OCI-LY7 (cell line): ENCODE measurements at regions not wholly inside any gene's neighbourhood (a gene's known extent, or its start where the extent isn't known, plus 50 kb on each side); places are given as distances from the start of the nearest gene placed in this dataset.

ENCODE experiments used
- BruUV-seq: library from RNA; stranded (reverse); fragments of 400-500 nt; replicated peaks from 2 replicates; lab custom pipeline; 2021; lab: Mats Ljungman, UMichigan
- CTCF ChIA-PET: fragments of 300-600 bp; sonication (Branson Sonifier 250); formaldehyde crosslinking; loops from one replicate; lab custom pipeline; 2022; ENCODE audit warnings: antibody characterized with exemption; ENCODE audit not compliant: unreplicated experiment; lab: Charles Lee
- POLR2A ChIA-PET: fragments of 300-600 bp; sonication (Branson Sonifier 250); formaldehyde crosslinking; loops from one replicate; lab custom pipeline; 2022; ENCODE audit warnings: antibody characterized with exemption; lab: Charles Lee
- DNase-seq: peaks from one replicate; pipeline ENCODE4 v3.0.0-alpha.2; 2015; ENCODE audit warnings: low spot score
- H2AFZ ChIP-seq: fragments of 200-600 bp; sonication (generic), shearing (Covaris generic); 2 replicates; pipeline ENCODE4 v1.6.1; 2014; ENCODE audit warnings: mild to moderate bottlenecking, antibody characterized with exemption, low read length, moderate library complexity
- H3K27ac ChIP-seq: fragments of 200-600 bp; sonication (generic); 2 replicates; pipeline ENCODE4 v1.5.1; 2014; ENCODE audit warnings: mixed run types, low read depth, mild to moderate bottlenecking, moderate library complexity, low read length, inconsistent platforms; ENCODE audit not compliant: poor library complexity, severe bottlenecking
- H3K36me3 ChIP-seq: fragments of 200-600 bp; sonication (generic); 2 replicates; pipeline ENCODE4 v1.6.1; 2014; ENCODE audit warnings: mild to moderate bottlenecking, antibody characterized with exemption, low read length, moderate library complexity, mixed read lengths; ENCODE audit not compliant: insufficient read depth
- H3K4me1 ChIP-seq: fragments of 200-600 bp; sonication (generic); 2 replicates; pipeline ENCODE4 v1.5.1; 2014; ENCODE audit warnings: mild to moderate bottlenecking, low read length; ENCODE audit not compliant: insufficient read depth, poor library complexity, severe bottlenecking
- H3K4me2 ChIP-seq: fragments of 200-600 bp; sonication (generic); 2 replicates; pipeline ENCODE4 v1.6.1; 2014; ENCODE audit warnings: mild to moderate bottlenecking, low read length
- H3K4me3 ChIP-seq: fragments of 200-600 bp; sonication (generic); 2 replicates; pipeline ENCODE4 v1.5.1; 2014; ENCODE audit warnings: mild to moderate bottlenecking, low read depth, low read length; ENCODE audit not compliant: poor library complexity, severe bottlenecking
- H3K79me2 ChIP-seq: fragments of 200-600 bp; sonication (generic); 2 replicates; pipeline ENCODE4 v1.6.1; 2016; ENCODE audit warnings: low read depth, mild to moderate bottlenecking, low read length, moderate library complexity, mixed read lengths; ENCODE audit not compliant: insufficient read depth
- H3K9me2 ChIP-seq: fragments of 200-600 bp; sonication (generic); 2 replicates; pipeline ENCODE4 v1.6.1; 2016; ENCODE audit warnings: mild to moderate bottlenecking, low read length, mixed read lengths; ENCODE audit not compliant: insufficient read depth
- H3K9me3 ChIP-seq: fragments of 200-600 bp; sonication (generic); 2 replicates; pipeline ENCODE4 v1.6.1; 2014; ENCODE audit warnings: mild to moderate bottlenecking, mixed run types, low read length, mixed read lengths
- H4K20me1 ChIP-seq: fragments of 200-600 bp; sonication (generic); 2 replicates; pipeline ENCODE4 v1.6.1; 2014; ENCODE audit warnings: mild to moderate bottlenecking, antibody characterized with exemption, low read length, moderate library complexity, mixed read lengths; ENCODE audit not compliant: insufficient read depth
- CTCF ChIP-seq: fragments of 200-600 bp; sonication (generic); conservative IDR thresholded peaks from 2 replicates; pipeline ENCODE4 v1.5.1; 2014; ENCODE audit warnings: mild to moderate bottlenecking, antibody characterized with exemption, low read length, moderate library complexity, mixed read lengths
- EZH2phosphoT487 ChIP-seq: fragments of 200-600 bp; sonication (generic); IDR thresholded peaks from 2 replicates; pipeline ENCODE4 v1.6.1; 2018; ENCODE audit warnings: low read depth, borderline replicate concordance, mild to moderate bottlenecking, mixed run types, antibody characterized with exemption, low read length, moderate library complexity, mixed read lengths
- intact Hi-C: fragments of 100-400 bp; cut with micrococcal nuclease; formaldehyde crosslinking; loops from one replicate; pipeline ENCODE4 v1.10.0; 2022; ENCODE audit not compliant: unreplicated experiment

- CTCF ChIA-PET = no interaction called here
- no TSS peak for BruUV-seq
- intact Hi-C loops = no loop called here
Measured at GRCh38 chr13:107301724-107302374, 733.9 kb upstream of the ARGLU1 start.

GRCh38 chr13:107299717-107300116 lies 731.8 kb upstream of the ARGLU1 start:
- Histone ChIP-seq H3K4me3 (no peak overlapping the region), H3K4me2 (no peak overlapping the region), H3K27ac (no peak overlapping the region), H3K9me2 (no peaks in the 10 kb centered on the region), H3K9me3 (no peaks in the 10 kb centered on the region), H3K79me2 (no peaks in the 10 kb centered on the region), H2AFZ (no peak overlapping the region), H3K36me3 (no peaks in the 10 kb centered on the region), H4K20me1 (no peaks in the 10 kb centered on the region), H3K4me1 (no peaks in the 10 kb centered on the region)
- TF ChIP-seq EZH2phosphoT487 = no peak
- TF ChIP-seq CTCF = no peak
- ChIA-PET CTCF (no interaction called here), POLR2A (no interaction called here)
- BruUV-seq = no TSS peak
- intact Hi-C loops = no loop called here
- no peak for DNase-seq

More at GRCh38 chr13:107301724-107302374, 733.9 kb upstream of the ARGLU1 start:
- no peak overlapping the region for H3K4me2 ChIP-seq
- no peak for TF ChIP-seq EZH2phosphoT487
- TF ChIP-seq CTCF = peak; percentile 37; the same call in 1 of the 2 replicates
- H3K4me1 ChIP-seq = no peaks in the 10 kb centered on the region
- no peak overlapping the region for H2AFZ ChIP-seq
- H3K9me2 ChIP-seq = no peaks in the 10 kb centered on the region
- POLR2A ChIA-PET = no interaction called here
- no peaks in the 10 kb centered on the region for H3K36me3 ChIP-seq
- H4K20me1 ChIP-seq = no peaks in the 10 kb centered on the region
- DNase-seq = no peak
- no peaks in the 10 kb centered on the region for H3K9me3 ChIP-seq
- no peaks in the 10 kb centered on the region for H3K79me2 ChIP-seq
- H3K4me3 ChIP-seq = no peak overlapping the region
- H3K27ac ChIP-seq = no peak overlapping the region

GRCh38 chr13:107296804-107297203 lies 728.9 kb upstream of the ARGLU1 start:
- no peak overlapping the region for H3K4me3 ChIP-seq
- no TSS peak for BruUV-seq
- no peak overlapping the region for H2AFZ ChIP-seq
- H3K27ac ChIP-seq = no peak overlapping the region
- TF ChIP-seq CTCF (no peak), EZH2phosphoT487 (no peak)
- POLR2A ChIA-PET = no interaction called here
- H3K4me2 ChIP-seq = no peak overlapping the region
- no peaks in the 10 kb centered on the region for H4K20me1 ChIP-seq
- CTCF ChIA-PET = no interaction called here
- no peaks in the 10 kb centered on the region for H3K4me1 ChIP-seq
- H3K79me2 ChIP-seq = no peaks in the 10 kb centered on the region
- intact Hi-C loops = no loop called here
- H3K36me3 ChIP-seq = no peaks in the 10 kb centered on the region
- H3K9me2 ChIP-seq = no peaks in the 10 kb centered on the region
- H3K9me3 ChIP-seq = no peaks in the 10 kb centered on the region
- DNase-seq = no peak
